ENCODE measurements at regions not wholly inside any gene's neighbourhood (a gene's known extent, or its start where the extent isn't known, plus 50 kb on each side); places are given as distances from the start of the nearest gene placed in this dataset.

- H3K4me3 ChIP-seq (ENCODE audit: low read depth, low read length), result no peak overlapping the region
- no peaks in the 10 kb centered on the region for H3K27me3 ChIP-seq (ENCODE audit: control insufficient read depth, insufficient read depth, low read length)
- DNase-seq (ENCODE audit: low read depth), result no peak
- H3K36me3 ChIP-seq (ENCODE audit: control insufficient read depth, insufficient read depth, low read length), result no peaks in the 10 kb centered on the region
- TF ChIP-seq CTCF (IDR thresholded peaks at IDR 0.05; ENCODE audit: insufficient read depth, low read length, poor library complexity, severe bottlenecking), result no peak
Measured at GRCh38 chr5:102594192-102594591, 95.4 kb upstream of the SLCO6A1 start.

- no peak for TF ChIP-seq CTCF (IDR thresholded peaks at IDR 0.05; ENCODE audit: insufficient read depth, low read length, poor library complexity, severe bottlenecking)
- no peak for DNase-seq (ENCODE audit: low read depth)
- H3K27me3 ChIP-seq (ENCODE audit: control insufficient read depth, insufficient read depth, low read length), result no peaks in the 10 kb centered on the region
- H3K36me3 ChIP-seq (ENCODE audit: control insufficient read depth, insufficient read depth, low read length), result no peaks in the 10 kb centered on the region
- no peak overlapping the region for H3K4me3 ChIP-seq (ENCODE audit: low read depth, low read length)
Measured at GRCh38 chr5:102595332-102595731, 96.5 kb upstream of the SLCO6A1 start.

- no peak for DNase-seq (ENCODE audit: low read depth)
- Histone ChIP-seq H3K36me3 (ENCODE audit: control insufficient read depth, insufficient read depth, low read length) (no peaks in the 10 kb centered on the region), H3K4me3 (ENCODE audit: low read depth, low read length) (no peak overlapping the region), H3K27me3 (ENCODE audit: control insufficient read depth, insufficient read depth, low read length) (no peaks in the 10 kb centered on the region)
- TF ChIP-seq CTCF (IDR thresholded peaks at IDR 0.05; ENCODE audit: insufficient read depth, low read length, poor library complexity, severe bottlenecking), result no peak
Measured at GRCh38 chr5:102596113-102596512, 97.3 kb upstream of the SLCO6A1 start.

- H3K27me3 ChIP-seq (ENCODE audit: control insufficient read depth, insufficient read depth, low read length), result no peaks in the 10 kb centered on the region
- no peak for DNase-seq (ENCODE audit: low read depth)
- H3K4me3 ChIP-seq (ENCODE audit: low read depth, low read length), result no peak overlapping the region
Measured at GRCh38 chr5:102596951-102597350, 98.2 kb upstream of the SLCO6A1 start.

GRCh38 chr5:102599289-102599688, 100.5 kb upstream of the SLCO6A1 start:
- no peak for TF ChIP-seq CTCF (IDR thresholded peaks at IDR 0.05; ENCODE audit: insufficient read depth, low read length, poor library complexity, severe bottlenecking)
- no peak for DNase-seq (ENCODE audit: low read depth)
- Histone ChIP-seq H3K27me3 (ENCODE audit: control insufficient read depth, insufficient read depth, low read length) (no peaks in the 10 kb centered on the region), H3K36me3 (ENCODE audit: control insufficient read depth, insufficient read depth, low read length) (no peaks in the 10 kb centered on the region), H3K4me3 (ENCODE audit: low read depth, low read length) (no peak overlapping the region)

More at GRCh38 chr5:102596951-102597350, 98.2 kb upstream of the SLCO6A1 start:
- no peaks in the 10 kb centered on the region for H3K36me3 ChIP-seq (ENCODE audit: control insufficient read depth, insufficient read depth, low read length)
- no peak for TF ChIP-seq CTCF (IDR thresholded peaks at IDR 0.05; ENCODE audit: insufficient read depth, low read length, poor library complexity, severe bottlenecking)

- Histone ChIP-seq H3K27me3 (ENCODE audit: control insufficient read depth, insufficient read depth, low read length) (no peaks in the 10 kb centered on the region), H3K4me3 (ENCODE audit: low read depth, low read length) (no peak overlapping the region), H3K36me3 (ENCODE audit: control insufficient read depth, insufficient read depth, low read length) (no peaks in the 10 kb centered on the region)
- no peak for DNase-seq (ENCODE audit: low read depth)
- no peak for TF ChIP-seq CTCF (IDR thresholded peaks at IDR 0.05; ENCODE audit: insufficient read depth, low read length, poor library complexity, severe bottlenecking)
Measured at GRCh38 chr5:102600964-102601363, 102.2 kb upstream of the SLCO6A1 start.

All from kidney epithelial cell (primary cell).